GM18502 (cell line): ENCODE measurements at regions not wholly inside any gene's neighbourhood (a gene's known extent, or its start where the extent isn't known, plus 50 kb on each side); places are given as distances from the start of the nearest gene placed in this dataset.
"Not testable (repeated sequence)": the region's sequence is repeated elsewhere in the genome, so short reads cannot be mapped to it uniquely, and the experiment has no call there.

Experiments used
- ATAC-seq: cut with Tn5 transposase; IDR thresholded peaks from one replicate; pipeline ENCODE4 v1.9.1; 2021; ENCODE audit warnings: mild to moderate bottlenecking; ENCODE audit not compliant: unreplicated experiment, poor library complexity

- ATAC-seq, result not testable (repeated sequence)
Observed at GRCh38 chr7:112592565-112593263, 111.9 kb downstream of the LSMEM1 start.

GRCh38 chr7:112594397-112594796, 113.6 kb downstream of the LSMEM1 start:
- no peak for ATAC-seq

GRCh38 chr7:112596260-112596659, 115.5 kb downstream of the LSMEM1 start:
- no peak for ATAC-seq

- no peak for ATAC-seq
Observed at GRCh38 chr7:112596981-112597380, 116.2 kb downstream of the LSMEM1 start.

- no peak for ATAC-seq
Observed at GRCh38 chr7:112603673-112604072, 122.9 kb downstream of the LSMEM1 start.

GRCh38 chr7:112610636-112611035, 129.8 kb downstream of the LSMEM1 start:
- ATAC-seq, result no peak

- no peak for ATAC-seq
Observed at GRCh38 chr7:112615701-112616100, 134.9 kb downstream of the LSMEM1 start.

GRCh38 chr7:112616295-112616694, 135.5 kb downstream of the LSMEM1 start:
- no peak for ATAC-seq

GRCh38 chr7:112619343-112619742, 138.6 kb downstream of the LSMEM1 start:
- ATAC-seq, result no peak

- no peak for ATAC-seq
Observed at GRCh38 chr7:112622159-112622715, 141.4 kb downstream of the LSMEM1 start.

GRCh38 chr7:112624416-112624815, 143.6 kb downstream of the LSMEM1 start:
- no peak for ATAC-seq

GRCh38 chr7:112630565-112630964, 149.8 kb downstream of the LSMEM1 start:
- ATAC-seq, result no peak

GRCh38 chr7:112634107-112634506, 153.3 kb downstream of the LSMEM1 start:
- no peak for ATAC-seq

- no peak for ATAC-seq
Observed at GRCh38 chr7:112635742-112636141, 154.5 kb downstream of the TMEM168 start.

- no peak for ATAC-seq
Observed at GRCh38 chr7:112638675-112639400, 151.4 kb downstream of the TMEM168 start.

GRCh38 chr7:112640685-112641084, 149.5 kb downstream of the TMEM168 start:
- no peak for ATAC-seq

- no peak for ATAC-seq
Observed at GRCh38 chr7:112646783-112647182, 143.4 kb downstream of the TMEM168 start.

- no peak for ATAC-seq
Observed at GRCh38 chr7:112648781-112649180, 141.4 kb downstream of the TMEM168 start.

- ATAC-seq, result no peak
Observed at GRCh38 chr7:112649560-112649959, 140.6 kb downstream of the TMEM168 start.

GRCh38 chr7:112654322-112655216, 135.6 kb downstream of the TMEM168 start:
- ATAC-seq, result no peak

GRCh38 chr7:112665709-112666108, 124.5 kb downstream of the TMEM168 start:
- ATAC-seq, result no peak
